ENCODE measurements at regions not wholly inside any gene's neighbourhood (a gene's known extent, or its start where the extent isn't known, plus 50 kb on each side); places are given as distances from the start of the nearest gene placed in this dataset.
"Not testable (repeated sequence)": the region's sequence is repeated elsewhere in the genome, so short reads cannot be mapped to it uniquely, and the experiment has no call there.

- TF ChIP-seq, protein P1, sequence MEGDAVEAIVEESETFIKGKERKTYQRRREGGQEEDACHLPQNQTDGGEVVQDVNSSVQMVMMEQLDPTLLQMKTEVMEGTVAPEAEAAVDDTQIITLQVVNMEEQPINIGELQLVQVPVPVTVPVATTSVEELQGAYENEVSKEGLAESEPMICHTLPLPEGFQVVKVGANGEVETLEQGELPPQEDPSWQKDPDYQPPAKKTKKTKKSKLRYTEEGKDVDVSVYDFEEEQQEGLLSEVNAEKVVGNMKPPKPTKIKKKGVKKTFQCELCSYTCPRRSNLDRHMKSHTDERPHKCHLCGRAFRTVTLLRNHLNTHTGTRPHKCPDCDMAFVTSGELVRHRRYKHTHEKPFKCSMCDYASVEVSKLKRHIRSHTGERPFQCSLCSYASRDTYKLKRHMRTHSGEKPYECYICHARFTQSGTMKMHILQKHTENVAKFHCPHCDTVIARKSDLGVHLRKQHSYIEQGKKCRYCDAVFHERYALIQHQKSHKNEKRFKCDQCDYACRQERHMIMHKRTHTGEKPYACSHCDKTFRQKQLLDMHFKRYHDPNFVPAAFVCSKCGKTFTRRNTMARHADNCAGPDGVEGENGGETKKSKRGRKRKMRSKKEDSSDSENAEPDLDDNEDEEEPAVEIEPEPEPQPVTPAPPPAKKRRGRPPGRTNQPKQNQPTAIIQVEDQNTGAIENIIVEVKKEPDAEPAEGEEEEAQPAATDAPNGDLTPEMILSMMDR (conservative IDR thresholded peaks at IDR 0.05; ENCODE audit: low read length), result not testable (repeated sequence)
- TF ChIP-seq EZH2phosphoT487 (IDR thresholded peaks at IDR 0.05; ENCODE audit: borderline replicate concordance), result not testable (repeated sequence)
Measured at GRCh38 chr18:14638008-14638407, 94.6 kb upstream of the POTEC start.
